ENCODE measurements at regions not wholly inside any gene's neighbourhood (a gene's known extent, or its start where the extent isn't known, plus 50 kb on each side); places are given as distances from the start of the nearest gene placed in this dataset.

DNA sequence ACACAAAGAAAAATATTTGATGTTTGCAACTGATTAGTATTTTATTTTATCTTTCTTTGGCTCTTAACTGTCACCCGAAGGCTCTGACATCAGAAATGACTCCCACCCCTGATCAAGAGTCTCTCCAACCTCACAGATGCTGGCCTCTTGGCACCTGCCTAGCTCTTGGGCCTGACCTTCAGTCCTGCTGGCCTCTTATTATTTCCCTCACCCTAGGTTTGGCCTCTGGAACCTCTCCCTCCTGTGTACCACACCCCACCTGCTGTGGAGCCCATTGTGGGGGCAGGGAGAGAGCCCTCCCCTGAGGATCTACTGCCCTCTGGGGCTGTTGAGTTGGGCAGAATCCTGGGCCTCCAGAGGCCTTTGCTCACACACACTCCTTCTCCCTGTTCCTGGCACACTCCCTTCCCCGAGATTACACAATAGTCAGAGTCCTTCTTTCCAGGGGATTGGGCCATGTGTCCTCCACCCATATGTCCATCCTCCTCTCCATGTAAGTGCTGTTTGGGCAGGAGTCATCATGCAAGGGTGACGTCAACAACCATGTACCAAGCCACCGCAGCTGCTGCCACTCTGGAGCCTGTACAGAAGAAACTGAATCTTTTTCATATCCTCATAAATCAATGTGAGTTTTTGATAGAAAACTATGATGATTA lies 124.3 kb downstream of the RASSF9 start (continued):
- TF ChIP-seq TCF12 (IDR thresholded peaks at IDR 0.05) (no peak), EZH2phosphoT487 (IDR thresholded peaks at IDR 0.05; ENCODE audit: borderline replicate concordance, low read depth) (no peak), JUND (IDR thresholded peaks at IDR 0.05) (no peak)

DNA sequence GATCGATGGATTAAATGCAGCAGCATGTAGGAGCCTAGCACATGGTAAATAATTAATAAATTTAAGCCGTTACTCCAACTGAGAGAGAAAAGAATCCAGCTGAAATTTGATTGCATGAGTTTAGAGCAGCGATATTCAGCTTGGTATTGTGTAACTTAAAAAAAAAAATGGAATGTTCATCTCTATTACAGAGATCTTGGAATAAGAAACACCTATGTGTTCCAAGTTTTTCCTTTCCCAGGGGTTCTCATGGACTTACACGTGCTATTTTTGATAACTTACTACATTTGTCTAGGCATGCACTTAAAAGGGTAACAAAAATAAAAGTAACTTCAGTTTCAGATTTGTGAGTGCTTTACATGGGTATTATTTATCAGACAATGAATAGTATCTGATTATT lies 122.8 kb downstream of the RASSF9 start:
- peak overlapping the region; percentile 51; the same call in 1 of the 2 replicates for H2AFZ ChIP-seq (ENCODE audit: low read depth)
- CTCF ChIA-PET, result interaction anchor here (0.7 to 1.3 kb wide), 2 partner anchors 211 to 245 kb away, joined by 3 to 4 read pairs; no protein-coding TSS in a partner anchor

DNA sequence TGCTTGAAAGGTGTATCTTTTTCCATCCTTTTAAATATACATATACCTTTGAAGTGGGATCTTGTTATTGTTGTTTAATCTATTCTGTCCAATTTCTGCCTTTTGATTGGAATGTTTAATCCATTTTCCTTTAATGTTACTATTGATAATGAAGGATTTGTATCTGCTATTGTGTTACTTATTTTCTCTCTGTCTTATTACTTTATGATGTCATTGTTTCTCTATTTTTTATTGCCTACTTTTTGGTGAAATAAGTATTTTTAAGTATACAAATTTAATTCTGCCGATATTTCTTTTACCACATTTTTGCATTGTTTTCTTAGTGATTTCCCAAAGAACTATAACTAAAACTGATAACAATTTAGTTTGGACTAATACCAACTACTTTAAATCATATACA lies 121.8 kb downstream of the RASSF9 start:
- Histone ChIP-seq H3K4me1 (ENCODE audit: control insufficient read depth in 1 of 2, insufficient read depth in 2 of 2, low read depth in 1 of 2, low read length in 1 of 2) (no peaks in the 10 kb centered on the region), H2AFZ (ENCODE audit: low read depth) (no peak overlapping the region), H3K9me2 (no peaks in the 10 kb centered on the region), H3K4me3 (ENCODE audit: low read depth in 2 of 2, low read length in 1 of 2) (no peak overlapping the region), H3K36me3 (replicated peaks in 1 of 2; ENCODE audit: control insufficient read depth in 1 of 2, insufficient read depth in 2 of 2, low read length in 1 of 2) (no peaks in the 10 kb centered on the region), H3K9ac (no peak overlapping the region), H3K27ac (ENCODE audit: low read depth in 2 of 2, low read length in 1 of 2) (no peak overlapping the region), H3K79me2 (ENCODE audit: insufficient read depth) (no peaks in the 10 kb centered on the region), H4K20me1 (ENCODE audit: insufficient read depth) (no peaks in the 10 kb centered on the region), H3K4me2 (no peak overlapping the region), H3K27me3 (ENCODE audit: insufficient read depth) (no peaks in the 10 kb centered on the region), H3K9me3 (no peaks in the 10 kb centered on the region), H3F3A (replicated peaks; ENCODE audit: insufficient read depth) (no peaks in the 10 kb centered on the region)
- WGBS (ENCODE audit: low lambda C conversion rate), result 93% methylated on average over 1 of the region's 1 CpG
- ChIA-PET CTCF (interaction anchor here (0.7 to 1.3 kb wide), 2 partner anchors 63 to 246 kb away, joined by 3 to 4 read pairs; no protein-coding TSS in a partner anchor), POLR2A (no interaction called here)
- TF ChIP-seq, protein P1, sequence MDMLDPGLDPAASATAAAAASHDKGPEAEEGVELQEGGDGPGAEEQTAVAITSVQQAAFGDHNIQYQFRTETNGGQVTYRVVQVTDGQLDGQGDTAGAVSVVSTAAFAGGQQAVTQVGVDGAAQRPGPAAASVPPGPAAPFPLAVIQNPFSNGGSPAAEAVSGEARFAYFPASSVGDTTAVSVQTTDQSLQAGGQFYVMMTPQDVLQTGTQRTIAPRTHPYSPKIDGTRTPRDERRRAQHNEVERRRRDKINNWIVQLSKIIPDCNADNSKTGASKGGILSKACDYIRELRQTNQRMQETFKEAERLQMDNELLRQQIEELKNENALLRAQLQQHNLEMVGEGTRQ (IDR thresholded peaks at IDR 0.05; ENCODE audit: borderline replicate concordance, low read depth, low read length), result no peak
- TF ChIP-seq GABPA (IDR thresholded peaks at IDR 0.05; ENCODE audit: low read depth), result no peak
- no peak for DNase-seq

More for the DNA sequence above, 122.8 kb downstream of the RASSF9 start:
- Histone ChIP-seq H3K79me2 (ENCODE audit: insufficient read depth) (no peaks in the 10 kb centered on the region), H3K27me3 (ENCODE audit: insufficient read depth) (no peaks in the 10 kb centered on the region), H3K4me3 (ENCODE audit: low read depth in 2 of 2, low read length in 1 of 2) (no peak overlapping the region), H4K20me1 (ENCODE audit: insufficient read depth) (no peaks in the 10 kb centered on the region), H3K36me3 (replicated peaks in 1 of 2; ENCODE audit: control insufficient read depth in 1 of 2, insufficient read depth in 2 of 2, low read length in 1 of 2) (no peaks in the 10 kb centered on the region), H3K27ac (ENCODE audit: low read depth in 2 of 2, low read length in 1 of 2) (no peak overlapping the region), H3K9ac (no peak overlapping the region), H3K9me3 (no peaks in the 10 kb centered on the region), H3K4me2 (no peak overlapping the region), H3F3A (replicated peaks; ENCODE audit: insufficient read depth) (no peaks in the 10 kb centered on the region), H3K9me2 (no peaks in the 10 kb centered on the region), H3K4me1 (ENCODE audit: control insufficient read depth in 1 of 2, insufficient read depth in 2 of 2, low read depth in 1 of 2, low read length in 1 of 2) (no peaks in the 10 kb centered on the region)
- DNase-seq, result no peak
- TF ChIP-seq JUND (IDR thresholded peaks at IDR 0.05) (no peak), CHD2 (IDR thresholded peaks at IDR 0.05; ENCODE audit: low read length, partially characterized antibody) (no peak), NRF1 (IDR thresholded peaks at IDR 0.05; ENCODE audit: low read depth, low read length) (no peak), SMC3 (IDR thresholded peaks at IDR 0.05; ENCODE audit: low read depth, low read length) (no peak), RAD21 (IDR thresholded peaks at IDR 0.05; ENCODE audit: low read length) (no peak), GABPA (IDR thresholded peaks at IDR 0.05; ENCODE audit: low read depth) (no peak), RCOR1 (IDR thresholded peaks at IDR 0.05; ENCODE audit: low read length) (no peak), POLR2AphosphoS5 (IDR thresholded peaks at IDR 0.05; ENCODE audit: low read depth, low read length) (no peak), GATA2 (CRISPR knock-in tag; IDR thresholded peaks at IDR 0.05) (no peak), RFX5 (IDR thresholded peaks at IDR 0.05; ENCODE audit: low read length) (no peak), SIN3A (IDR thresholded peaks at IDR 0.05; ENCODE audit: borderline replicate concordance, low read depth, low read length) (no peak), YY1 (IDR thresholded peaks at IDR 0.05; ENCODE audit: low read depth) (no peak)
- TF ChIP-seq, protein P2, sequence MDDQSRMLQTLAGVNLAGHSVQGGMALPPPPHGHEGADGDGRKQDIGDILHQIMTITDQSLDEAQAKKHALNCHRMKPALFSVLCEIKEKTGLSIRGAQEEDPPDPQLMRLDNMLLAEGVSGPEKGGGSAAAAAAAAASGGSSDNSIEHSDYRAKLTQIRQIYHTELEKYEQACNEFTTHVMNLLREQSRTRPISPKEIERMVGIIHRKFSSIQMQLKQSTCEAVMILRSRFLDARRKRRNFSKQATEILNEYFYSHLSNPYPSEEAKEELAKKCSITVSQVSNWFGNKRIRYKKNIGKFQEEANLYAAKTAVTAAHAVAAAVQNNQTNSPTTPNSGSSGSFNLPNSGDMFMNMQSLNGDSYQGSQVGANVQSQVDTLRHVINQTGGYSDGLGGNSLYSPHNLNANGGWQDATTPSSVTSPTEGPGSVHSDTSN (IDR thresholded peaks at IDR 0.05), result no peak
- WGBS (ENCODE audit: low lambda C conversion rate), result 40% methylated on average over 4 of the region's 4 CpGs
- POLR2A ChIA-PET, result no interaction called here
